ENCODE measurements at regions not wholly inside any gene's neighbourhood (a gene's known extent, or its start where the extent isn't known, plus 50 kb on each side); places are given as distances from the start of the nearest gene placed in this dataset.

GRCh38 chr11:110373051-110373702 lies 56.6 kb upstream of the FDX1 start:
- Mint-ChIP-seq H3K27me3 (peaks cover 4% of the 10 kb centered on the region), H3K27ac (no peak overlapping the region), H3K4me3 (ENCODE audit: low read depth) (no peak overlapping the region), H3K36me3 (ENCODE audit: insufficient read depth) (no peaks in the 10 kb centered on the region), H3K9me3 (ENCODE audit: low read depth) (no peaks in the 10 kb centered on the region), H3K4me1 (ENCODE audit: low read depth) (peaks cover 6% of the 10 kb centered on the region)
- TF ChIP-seq CTCF (IDR thresholded peaks at IDR 0.05; ENCODE audit: unreplicated experiment): no peak
- no peak for DNase-seq (ENCODE audit: low spot score, unreplicated experiment)

DNA sequence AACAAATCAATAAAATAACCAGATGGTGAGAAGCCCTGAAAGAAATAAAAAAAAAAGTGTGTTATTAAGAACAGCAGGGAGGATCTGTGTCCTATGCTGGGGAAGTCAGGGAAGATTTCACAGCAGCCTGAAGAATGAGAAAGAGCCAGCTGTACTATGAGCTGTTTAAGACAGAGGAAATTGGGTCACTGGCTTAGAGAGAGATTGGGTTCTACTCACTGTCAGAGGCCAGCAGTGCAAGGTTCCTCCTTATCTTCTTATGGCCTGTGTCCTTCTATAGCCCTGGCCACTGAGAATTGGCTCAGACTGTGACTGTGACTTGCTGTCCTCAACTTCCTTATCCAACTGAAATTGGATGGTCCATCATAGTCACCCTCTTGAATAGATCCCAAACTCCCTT lies 54.8 kb upstream of the FDX1 start:
- Mint-ChIP-seq H3K27me3 (peaks cover 4% of the 10 kb centered on the region), H3K27ac (no peak overlapping the region), H3K36me3 (ENCODE audit: insufficient read depth) (no peaks in the 10 kb centered on the region), H3K4me3 (ENCODE audit: low read depth) (no peak overlapping the region), H3K4me1 (ENCODE audit: low read depth) (peaks cover 8% of the 10 kb centered on the region), H3K9me3 (ENCODE audit: low read depth) (no peaks in the 10 kb centered on the region)
- no peak for TF ChIP-seq CTCF (IDR thresholded peaks at IDR 0.05; ENCODE audit: unreplicated experiment)
- no peak for DNase-seq (ENCODE audit: low spot score, unreplicated experiment)

GRCh38 chr11:110375351-110375750 lies 54.4 kb upstream of the FDX1 start:
- Mint-ChIP-seq H3K4me1 (ENCODE audit: low read depth) (peaks cover 8% of the 10 kb centered on the region), H3K9me3 (ENCODE audit: low read depth) (no peaks in the 10 kb centered on the region), H3K27ac (no peak overlapping the region), H3K4me3 (ENCODE audit: low read depth) (no peak overlapping the region), H3K27me3 (peaks cover 4% of the 10 kb centered on the region), H3K36me3 (ENCODE audit: insufficient read depth) (no peaks in the 10 kb centered on the region)
- no peak for TF ChIP-seq CTCF (IDR thresholded peaks at IDR 0.05; ENCODE audit: unreplicated experiment)
- DNase-seq (ENCODE audit: low spot score, unreplicated experiment): no peak

DNA sequence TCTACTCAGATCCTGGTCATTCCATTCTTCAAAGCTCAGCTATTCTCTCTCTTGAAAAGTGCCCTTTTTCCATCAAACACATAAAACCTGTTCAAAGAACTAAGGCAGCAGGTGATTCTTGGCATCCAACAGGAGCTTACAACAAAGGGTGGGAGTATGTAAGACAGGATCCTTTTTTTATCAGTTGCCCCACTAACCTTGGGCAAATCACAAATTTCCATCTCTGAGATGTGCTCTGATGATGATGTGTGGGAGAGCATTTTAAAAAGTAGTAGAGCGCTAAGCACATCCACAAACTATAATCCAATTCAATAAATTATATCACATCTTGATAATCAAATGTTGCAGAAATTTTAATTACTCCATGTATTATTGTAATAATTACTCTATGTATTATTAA lies 53.7 kb upstream of the FDX1 start:
- Mint-ChIP-seq H3K4me1 (ENCODE audit: low read depth) (peaks cover 8% of the 10 kb centered on the region), H3K36me3 (ENCODE audit: insufficient read depth) (no peaks in the 10 kb centered on the region), H3K9me3 (ENCODE audit: low read depth) (no peaks in the 10 kb centered on the region), H3K27me3 (peaks cover 4% of the 10 kb centered on the region), H3K27ac (no peak overlapping the region), H3K4me3 (ENCODE audit: low read depth) (no peak overlapping the region)
- DNase-seq (ENCODE audit: low spot score, unreplicated experiment): no peak
- TF ChIP-seq CTCF (IDR thresholded peaks at IDR 0.05; ENCODE audit: unreplicated experiment): no peak

- peak; percentile 91 for TF ChIP-seq CTCF (IDR thresholded peaks at IDR 0.05; ENCODE audit: unreplicated experiment)
- Mint-ChIP-seq H3K36me3 (ENCODE audit: insufficient read depth) (no peaks in the 10 kb centered on the region), H3K27ac (peak overlapping the region; percentile 93), H3K4me1 (ENCODE audit: low read depth) (peaks cover 8% of the 10 kb centered on the region), H3K9me3 (ENCODE audit: low read depth) (no peaks in the 10 kb centered on the region), H3K4me3 (ENCODE audit: low read depth) (peak overlapping the region; percentile 57), H3K27me3 (peaks cover 2% of the 10 kb centered on the region)
- DNase-seq (ENCODE audit: low spot score, unreplicated experiment): peak; percentile 27
Measured at GRCh38 chr11:110376711-110377324, 52.9 kb upstream of the FDX1 start.

All from progenitor cell of endocrine pancreas (in vitro differentiated cells).